SK-N-SH (cell line): ENCODE measurements at regions not wholly inside any gene's neighbourhood (a gene's known extent, or its start where the extent isn't known, plus 50 kb on each side); places are given as distances from the start of the nearest gene placed in this dataset.

ENCODE experiments used
- CTCF ChIA-PET: fragments of 300-600, 350-600 bp; formaldehyde crosslinking; extraction: SDS; loops from one replicate; lab custom pipeline; 2021; lab: Yijun Ruan, JAX
- POLR2A ChIA-PET: fragments of 350-600 bp; sonication (Branson Sonifier 250); formaldehyde crosslinking; extraction: SDS; loops from one replicate; lab custom pipeline; 2020; ENCODE audit warnings: antibody characterized with exemption, inconsistent platforms; lab: Yijun Ruan, JAX
- DNase-seq: peaks from one replicate; pipeline ENCODE4 v3.0.0; 2012
- H2AFZ ChIP-seq: fragments of 200-600 bp; sonication (generic); 2 replicates; pipeline ENCODE4 v1.8.1; 2016; ENCODE audit warnings: antibody characterized with exemption, mild to moderate bottlenecking, low read depth
- H3F3A ChIP-seq: fragments of 200-600 bp; sonication (generic); replicated peaks from 2 replicates; pipeline ENCODE3; 2016; ENCODE audit warnings: antibody characterized with exemption, mild to moderate bottlenecking; ENCODE audit not compliant: insufficient read depth
- H3K27ac ChIP-seq, 2 experiments: fragments of 200-500 bp in 1 of 2; fragments of 200-600 bp in 1 of 2; sonication (Bioruptor generic) in 1 of 2; sonication (generic), shearing (Covaris generic) in 1 of 2; 2 replicates each; pipeline versions ENCODE4 v1.5.1 to v1.6.1; 2014 to 2016; ENCODE audit warnings: low read depth in 2 of 2, inconsistent platforms in 1 of 2, low read length in 1 of 2, mild to moderate bottlenecking in 1 of 2, mixed read lengths in 1 of 2
- H3K27me3 ChIP-seq: fragments of 200-600 bp; sonication (generic), shearing (Covaris generic); 2 replicates; pipeline ENCODE4 v1.6.1; 2016; ENCODE audit warnings: mixed run types; ENCODE audit not compliant: insufficient read depth
- H3K36me3 ChIP-seq, 2 experiments: fragments of 200-500 bp in 1 of 2; fragments of 200-600 bp in 1 of 2; sonication (Bioruptor generic) in 1 of 2; sonication (generic) in 1 of 2; replicated peaks in 1 of 2; 2 replicates each; pipeline versions ENCODE3 to v1.5.1; 2014 to 2016; ENCODE audit warnings: low read length in 1 of 2, mild to moderate bottlenecking in 1 of 2; ENCODE audit not compliant: insufficient read depth in 2 of 2, control insufficient read depth in 1 of 2
- H3K4me1 ChIP-seq, 2 experiments: fragments of 200-500 bp in 1 of 2; fragments of 200-600 bp in 1 of 2; sonication (Bioruptor generic) in 1 of 2; sonication (generic), shearing (Covaris generic) in 1 of 2; 2 replicates each; pipeline versions ENCODE4 v1.5.1 to v1.6.1; 2014 to 2016; ENCODE audit warnings: low read depth in 1 of 2, low read length in 1 of 2, mixed run types in 1 of 2; ENCODE audit not compliant: insufficient read depth in 2 of 2, control insufficient read depth in 1 of 2
- H3K4me2 ChIP-seq: fragments of 200-600 bp; sonication (generic), shearing (Covaris generic); 2 replicates; pipeline ENCODE4 v1.6.1; 2017; ENCODE audit warnings: mixed run types
- H3K4me3 ChIP-seq, 2 experiments: fragments of 200-500 bp in 1 of 2; fragments of 200-600 bp in 1 of 2; sonication (Bioruptor generic) in 1 of 2; sonication (generic), shearing (Covaris generic) in 1 of 2; 2 replicates each; pipeline versions ENCODE4 v1.5.1 to v1.8.1; 2014 to 2016; ENCODE audit warnings: low read depth in 2 of 2, inconsistent platforms in 1 of 2, low read length in 1 of 2, mild to moderate bottlenecking in 1 of 2, mixed read lengths in 1 of 2, moderate library complexity in 1 of 2
- H3K79me2 ChIP-seq: fragments of 200-600 bp; sonication (generic); 2 replicates; pipeline ENCODE4 v1.8.1; 2017; ENCODE audit warnings: mild to moderate bottlenecking; ENCODE audit not compliant: insufficient read depth
- H3K9ac ChIP-seq: fragments of 200-600 bp; sonication (generic); 2 replicates; pipeline ENCODE4 v1.6.1; 2017; ENCODE audit warnings: mixed run types
- H3K9me2 ChIP-seq: fragments of 200-600 bp; sonication (generic); 2 replicates; pipeline ENCODE4 v1.6.1; 2017; ENCODE audit warnings: mixed run types
- H3K9me3 ChIP-seq: fragments of 200-600 bp; sonication (generic); 2 replicates; pipeline ENCODE4 v1.6.1; 2017; ENCODE audit warnings: mixed run types, mild to moderate bottlenecking, moderate library complexity
- H4K20me1 ChIP-seq: fragments of 200-600 bp; sonication (generic); 2 replicates; pipeline ENCODE4 v1.6.1; 2017; ENCODE audit warnings: mild to moderate bottlenecking, mixed run types; ENCODE audit not compliant: insufficient read depth
- ELF1 ChIP-seq: IDR thresholded peaks from 2 replicates; pipeline ENCODE4 v1.4.0; 2012
- EP300 ChIP-seq, 2 experiments: IDR thresholded peaks; 2 replicates each; pipeline versions ENCODE4 v1.4.0 to v1.6.1; 2012; ENCODE audit warnings: borderline replicate concordance in 1 of 2, low read depth in 1 of 2, low read length in 1 of 2
- FOXJ3 ChIP-seq: sonication (generic); formaldehyde crosslinking; IDR thresholded peaks from 2 replicates; pipeline ENCODE4 v1.5.1; 2020; ENCODE audit warnings: mild to moderate bottlenecking, missing genetic modification reagents
- GATA2 ChIP-seq: sonication (generic); formaldehyde crosslinking; IDR thresholded peaks from 2 replicates; pipeline ENCODE4 v1.5.0; 2020; ENCODE audit warnings: mild to moderate bottlenecking, missing genetic modification reagents
- JUND ChIP-seq: IDR thresholded peaks from 2 replicates; pipeline ENCODE4 v1.4.0; 2012
- NRF1 ChIP-seq: IDR thresholded peaks from 2 replicates; pipeline ENCODE4 v1.6.1; 2012; ENCODE audit warnings: low read depth, mild to moderate bottlenecking, low read length
- POLR2AphosphoS5 ChIP-seq: IDR thresholded peaks from 2 replicates; pipeline ENCODE4 v1.6.1; 2012; ENCODE audit warnings: low read depth, low read length
- RAD21 ChIP-seq: IDR thresholded peaks from 2 replicates; pipeline ENCODE4 v1.6.1; 2012; ENCODE audit warnings: mild to moderate bottlenecking, low read length
- RFX5 ChIP-seq: IDR thresholded peaks from 2 replicates; pipeline ENCODE4 v1.6.1; 2012; ENCODE audit warnings: mild to moderate bottlenecking, improper control_type of control experiment, low read length
- TEAD4 ChIP-seq: IDR thresholded peaks from 2 replicates; pipeline ENCODE4 v1.4.0; 2012; ENCODE audit warnings: mild to moderate bottlenecking, borderline replicate concordance; ENCODE audit not compliant: insufficient read depth
- YY1 ChIP-seq: IDR thresholded peaks from 2 replicates; pipeline ENCODE4 v1.4.0; 2012; ENCODE audit warnings: low read depth, mild to moderate bottlenecking
- WGBS: methylation state at CpG from one replicate; pipeline ENCODE4 v1.1.6; 2017; ENCODE audit warnings: low lambda C conversion rate; 5-methylcytosine and 5-hydroxymethylcytosine counted together
- TF ChIP-seq, protein P1 (sequence below): IDR thresholded peaks from 2 replicates; pipeline ENCODE4 v1.4.0; 2012; ENCODE audit warnings: low read depth, borderline replicate concordance
- TF ChIP-seq, protein P2 (sequence below): IDR thresholded peaks from 2 replicates; pipeline ENCODE4 v1.6.1; 2012; ENCODE audit warnings: mild to moderate bottlenecking, low read depth, low read length, moderate library complexity

DNA sequence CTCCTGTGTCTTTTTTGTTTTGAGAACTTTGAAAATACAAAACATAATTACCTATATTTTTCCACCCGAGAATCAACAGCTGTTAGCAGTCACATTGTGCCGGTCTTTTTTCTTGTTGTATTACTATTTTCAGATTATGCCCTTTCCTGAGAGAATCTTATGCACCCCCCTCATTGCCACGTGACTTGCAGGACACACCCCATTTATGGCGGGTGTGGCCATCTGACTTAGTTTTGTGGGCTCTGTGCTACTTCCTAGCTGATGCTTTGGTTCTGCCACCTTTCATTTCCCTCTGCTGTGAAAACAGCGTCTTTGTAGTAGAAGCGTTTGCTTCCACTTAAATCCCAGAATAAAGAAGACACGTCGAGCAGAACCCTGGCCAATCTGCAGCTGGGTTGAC is 82.8 kb upstream of the SOX13 start:
- Histone ChIP-seq H3K9me2 (no peaks in the 10 kb centered on the region), H3K4me3 (no peak overlapping the region), H3K4me1 (0 out of 4 replicates have a peak, but pooled peaks cover 0 to 4% of the 10 kb centered on the region in 2 experiments), H3K4me2 (no peak overlapping the region), H3K9me3 (no peaks in the 10 kb centered on the region), H3F3A (no peaks in the 10 kb centered on the region), H4K20me1 (no peaks in the 10 kb centered on the region), H3K79me2 (no peaks in the 10 kb centered on the region), H3K27me3 (peaks cover 4% of the 10 kb centered on the region; the same call in 1 of the 2 replicates), H3K36me3 (no peaks in the 10 kb centered on the region), H3K9ac (no peak overlapping the region), H3K27ac (no peak overlapping the region), H2AFZ (no peak overlapping the region)
- no peak for DNase-seq
- 72% methylated on average over 8 of the region's 8 CpGs for WGBS
- ChIA-PET POLR2A (no interaction called here), CTCF (interaction anchor here (1.3 kb wide), 1 partner anchor 24 kb away, joined by 3 read pairs; no protein-coding TSS in a partner anchor)
- no peak for TF ChIP-seq YY1
- TF ChIP-seq RFX5 = no peak
- TF ChIP-seq ELF1 = no peak
- no peak for TF ChIP-seq GATA2 (CRISPR knock-in tag)
- TF ChIP-seq, protein P1, sequence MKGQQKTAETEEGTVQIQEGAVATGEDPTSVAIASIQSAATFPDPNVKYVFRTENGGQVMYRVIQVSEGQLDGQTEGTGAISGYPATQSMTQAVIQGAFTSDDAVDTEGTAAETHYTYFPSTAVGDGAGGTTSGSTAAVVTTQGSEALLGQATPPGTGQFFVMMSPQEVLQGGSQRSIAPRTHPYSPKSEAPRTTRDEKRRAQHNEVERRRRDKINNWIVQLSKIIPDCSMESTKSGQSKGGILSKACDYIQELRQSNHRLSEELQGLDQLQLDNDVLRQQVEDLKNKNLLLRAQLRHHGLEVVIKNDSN = no peak
- no peak for TF ChIP-seq RAD21
- TF ChIP-seq FOXJ3 (CRISPR knock-in tag) = no peak
- no peak for TF ChIP-seq TEAD4
- TF ChIP-seq EP300 (IDR thresholded peaks at IDR 0.05; ENCODE audit: borderline replicate concordance in 1 of 2, low read depth in 1 of 2, low read length in 1 of 2) = no peak
- TF ChIP-seq POLR2AphosphoS5 = no peak
- TF ChIP-seq JUND = no peak
- TF ChIP-seq NRF1 = no peak

DNA sequence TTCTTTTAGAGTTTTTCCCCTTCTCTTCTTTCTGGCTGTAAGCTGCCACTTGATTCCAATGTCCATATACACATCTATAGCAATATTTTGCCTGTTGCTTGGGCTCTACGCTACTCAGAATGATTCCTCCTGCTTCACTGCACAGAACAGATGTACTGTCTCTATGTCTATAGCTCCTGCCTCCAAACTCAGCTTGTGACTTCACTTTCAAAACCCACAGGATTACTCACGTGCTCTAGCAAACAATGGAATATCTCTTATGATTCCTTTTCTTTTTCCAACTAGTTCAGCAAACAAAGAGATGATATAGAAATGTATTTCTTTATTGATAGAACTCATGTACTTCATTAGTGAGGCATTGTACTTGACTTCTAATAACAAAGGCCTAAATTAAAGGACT is 80.5 kb upstream of the SOX13 start:
- CTCF ChIA-PET = no interaction called here
- no peak overlapping the region for H3K4me2 ChIP-seq
- POLR2A ChIA-PET = no interaction called here
- H3K9ac ChIP-seq = no peak overlapping the region
- H4K20me1 ChIP-seq = no peaks in the 10 kb centered on the region
- H3K4me1 ChIP-seq = no peaks in the 10 kb centered on the region
- H3K9me2 ChIP-seq = no peaks in the 10 kb centered on the region
- no peaks in the 10 kb centered on the region for H3K36me3 ChIP-seq
- 55% methylated on average over 2 of the region's 2 CpGs for WGBS
- no peaks in the 10 kb centered on the region for H3K9me3 ChIP-seq
- H3K79me2 ChIP-seq = no peaks in the 10 kb centered on the region
- peaks cover 9% of the 10 kb centered on the region; the same call in 1 of the 2 replicates for H3K27me3 ChIP-seq
- no peak overlapping the region for H2AFZ ChIP-seq
- no peak overlapping the region for H3K4me3 ChIP-seq
- DNase-seq = no peak
- TF ChIP-seq, protein P2, sequence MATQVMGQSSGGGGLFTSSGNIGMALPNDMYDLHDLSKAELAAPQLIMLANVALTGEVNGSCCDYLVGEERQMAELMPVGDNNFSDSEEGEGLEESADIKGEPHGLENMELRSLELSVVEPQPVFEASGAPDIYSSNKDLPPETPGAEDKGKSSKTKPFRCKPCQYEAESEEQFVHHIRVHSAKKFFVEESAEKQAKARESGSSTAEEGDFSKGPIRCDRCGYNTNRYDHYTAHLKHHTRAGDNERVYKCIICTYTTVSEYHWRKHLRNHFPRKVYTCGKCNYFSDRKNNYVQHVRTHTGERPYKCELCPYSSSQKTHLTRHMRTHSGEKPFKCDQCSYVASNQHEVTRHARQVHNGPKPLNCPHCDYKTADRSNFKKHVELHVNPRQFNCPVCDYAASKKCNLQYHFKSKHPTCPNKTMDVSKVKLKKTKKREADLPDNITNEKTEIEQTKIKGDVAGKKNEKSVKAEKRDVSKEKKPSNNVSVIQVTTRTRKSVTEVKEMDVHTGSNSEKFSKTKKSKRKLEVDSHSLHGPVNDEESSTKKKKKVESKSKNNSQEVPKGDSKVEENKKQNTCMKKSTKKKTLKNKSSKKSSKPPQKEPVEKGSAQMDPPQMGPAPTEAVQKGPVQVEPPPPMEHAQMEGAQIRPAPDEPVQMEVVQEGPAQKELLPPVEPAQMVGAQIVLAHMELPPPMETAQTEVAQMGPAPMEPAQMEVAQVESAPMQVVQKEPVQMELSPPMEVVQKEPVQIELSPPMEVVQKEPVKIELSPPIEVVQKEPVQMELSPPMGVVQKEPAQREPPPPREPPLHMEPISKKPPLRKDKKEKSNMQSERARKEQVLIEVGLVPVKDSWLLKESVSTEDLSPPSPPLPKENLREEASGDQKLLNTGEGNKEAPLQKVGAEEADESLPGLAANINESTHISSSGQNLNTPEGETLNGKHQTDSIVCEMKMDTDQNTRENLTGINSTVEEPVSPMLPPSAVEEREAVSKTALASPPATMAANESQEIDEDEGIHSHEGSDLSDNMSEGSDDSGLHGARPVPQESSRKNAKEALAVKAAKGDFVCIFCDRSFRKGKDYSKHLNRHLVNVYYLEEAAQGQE = no peak
- no peak for TF ChIP-seq POLR2AphosphoS5
- TF ChIP-seq, all 33 proteins: peak for 0
- Histone ChIP-seq H3F3A (no peaks in the 10 kb centered on the region), H3K27ac (no peak overlapping the region)
